HL-60 (cell line): ENCODE measurements at regions not wholly inside any gene's neighbourhood (a gene's known extent, or its start where the extent isn't known, plus 50 kb on each side); places are given as distances from the start of the nearest gene placed in this dataset.

Experiments
- DNase-seq, 2 experiments: peaks; one replicate each; pipeline ENCODE4 v3.0.0-alpha.2; 2010 to 2020; ENCODE audit warnings: low read depth in 1 of 2, low spot score in 1 of 2
- H3K27ac ChIP-seq: fragments of 250-450 bp; sonication (Bioruptor Pico); replicated peaks from 2 replicates; pipeline ENCODE4 v1.5.1; 2020; ENCODE audit warnings: mild to moderate bottlenecking, moderate library complexity
- H3K27me3 ChIP-seq: fragments of 250-450 bp; sonication (Bioruptor Pico); 2 replicates; pipeline ENCODE4 v1.5.1; 2021; ENCODE audit warnings: mild to moderate bottlenecking, moderate library complexity; ENCODE audit not compliant: insufficient read depth, poor library complexity, severe bottlenecking
- H3K4me3 ChIP-seq: replicated peaks from 2 replicates; pipeline ENCODE4 v1.5.1; 2011; ENCODE audit warnings: mild to moderate bottlenecking, control low read depth, low read length; ENCODE audit not compliant: insufficient read depth
- GABPA ChIP-seq: IDR thresholded peaks from 2 replicates; pipeline ENCODE4 v1.6.1; 2012; ENCODE audit warnings: low read depth
- POLR2AphosphoS5 ChIP-seq: IDR thresholded peaks from 2 replicates; pipeline ENCODE4 v1.6.1; 2012; ENCODE audit warnings: low read depth
- REST ChIP-seq: IDR thresholded peaks from 2 replicates; pipeline ENCODE4 v1.6.1; 2012; ENCODE audit warnings: low read depth; ENCODE audit not compliant: insufficient replicate concordance
- SPI1 ChIP-seq: IDR thresholded peaks from 2 replicates; pipeline ENCODE4 v1.6.1; 2012; ENCODE audit warnings: low read depth, mild to moderate bottlenecking, borderline replicate concordance
- TF ChIP-seq, protein P1 (sequence below): IDR thresholded peaks from one replicate; pipeline ENCODE4 v1.5.1; 2011; ENCODE audit warnings: low read length, control low read depth, inconsistent platforms; ENCODE audit not compliant: insufficient read depth

GRCh38 chr7:79787623-79788022 lies 334.2 kb upstream of the MAGI2 start:
- no peak overlapping the region for H3K27ac ChIP-seq
- H3K4me3 ChIP-seq: no peak overlapping the region
- no peak for TF ChIP-seq REST
- no peak for TF ChIP-seq SPI1
- TF ChIP-seq, protein P1, sequence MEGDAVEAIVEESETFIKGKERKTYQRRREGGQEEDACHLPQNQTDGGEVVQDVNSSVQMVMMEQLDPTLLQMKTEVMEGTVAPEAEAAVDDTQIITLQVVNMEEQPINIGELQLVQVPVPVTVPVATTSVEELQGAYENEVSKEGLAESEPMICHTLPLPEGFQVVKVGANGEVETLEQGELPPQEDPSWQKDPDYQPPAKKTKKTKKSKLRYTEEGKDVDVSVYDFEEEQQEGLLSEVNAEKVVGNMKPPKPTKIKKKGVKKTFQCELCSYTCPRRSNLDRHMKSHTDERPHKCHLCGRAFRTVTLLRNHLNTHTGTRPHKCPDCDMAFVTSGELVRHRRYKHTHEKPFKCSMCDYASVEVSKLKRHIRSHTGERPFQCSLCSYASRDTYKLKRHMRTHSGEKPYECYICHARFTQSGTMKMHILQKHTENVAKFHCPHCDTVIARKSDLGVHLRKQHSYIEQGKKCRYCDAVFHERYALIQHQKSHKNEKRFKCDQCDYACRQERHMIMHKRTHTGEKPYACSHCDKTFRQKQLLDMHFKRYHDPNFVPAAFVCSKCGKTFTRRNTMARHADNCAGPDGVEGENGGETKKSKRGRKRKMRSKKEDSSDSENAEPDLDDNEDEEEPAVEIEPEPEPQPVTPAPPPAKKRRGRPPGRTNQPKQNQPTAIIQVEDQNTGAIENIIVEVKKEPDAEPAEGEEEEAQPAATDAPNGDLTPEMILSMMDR: no peak
- no peak for TF ChIP-seq POLR2AphosphoS5
- TF ChIP-seq GABPA: no peak
- DNase-seq: no peak
- no peaks in the 10 kb centered on the region for H3K27me3 ChIP-seq

DNA sequence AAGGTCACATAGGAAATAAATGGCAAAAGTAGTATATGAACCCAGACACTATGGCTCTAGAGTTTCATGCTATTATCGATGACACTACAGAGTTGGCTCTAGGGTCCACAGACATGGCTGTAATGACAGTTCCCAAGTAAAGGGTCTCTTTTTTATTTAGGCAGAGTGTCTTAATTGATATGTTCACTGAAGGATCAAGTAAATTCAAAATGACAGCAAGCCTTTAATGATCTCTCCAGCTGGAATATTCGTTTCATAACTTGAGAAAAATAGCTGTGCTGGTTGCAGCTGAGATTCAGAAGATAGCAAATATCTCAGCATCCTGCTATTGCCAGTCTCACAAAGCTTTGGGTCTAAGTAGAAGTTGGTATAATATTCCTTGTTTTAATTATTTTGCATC lies 333.6 kb upstream of the MAGI2 start:
- no peak for DNase-seq
- TF ChIP-seq GABPA (no peak), REST (no peak)
- TF ChIP-seq, protein P1: no peak
- no peak overlapping the region for H3K27ac ChIP-seq
- no peaks in the 10 kb centered on the region for H3K27me3 ChIP-seq
- H3K4me3 ChIP-seq: no peak overlapping the region

GRCh38 chr7:79786187-79786586 lies 332.7 kb upstream of the MAGI2 start:
- DNase-seq: no peak
- no peaks in the 10 kb centered on the region for H3K27me3 ChIP-seq
- H3K27ac ChIP-seq: no peak overlapping the region
- TF ChIP-seq GABPA: no peak
- no peak for TF ChIP-seq SPI1
- TF ChIP-seq, protein P1: no peak
- no peak for TF ChIP-seq REST
- no peak for TF ChIP-seq POLR2AphosphoS5
- H3K4me3 ChIP-seq: no peak overlapping the region
